GM12872 (cell line): ENCODE measurements at regions not wholly inside any gene's neighbourhood (a gene's known extent, or its start where the extent isn't known, plus 50 kb on each side); places are given as distances from the start of the nearest gene placed in this dataset.

Source experiments
- CTCF ChIP-seq: IDR thresholded peaks from 3 replicates; pipeline ENCODE4 v1.5.1; 2011; ENCODE audit warnings: low read depth, mild to moderate bottlenecking, low read length, moderate library complexity; ENCODE audit not compliant: insufficient read depth

GRCh38 chr2:95721726-95722125 lies 129.9 kb downstream of the TRIM43 start:
- TF ChIP-seq CTCF: no peak

- no peak for TF ChIP-seq CTCF
Observed at GRCh38 chr2:95722131-95722697, 130.4 kb downstream of the TRIM43 start.

- TF ChIP-seq CTCF: peak; percentile 54; the same call in 2 of the 3 replicates
Observed at GRCh38 chr2:95728878-95729596, 137.2 kb downstream of the TRIM43 start.

GRCh38 chr2:95729597-95729955 lies 137.8 kb downstream of the TRIM43 start:
- TF ChIP-seq CTCF: no peak

GRCh38 chr2:95730813-95731212 lies 139.0 kb downstream of the TRIM43 start:
- TF ChIP-seq CTCF: no peak

- no peak for TF ChIP-seq CTCF
Observed at GRCh38 chr2:95734976-95735890, 143.4 kb downstream of the TRIM43 start.

- TF ChIP-seq CTCF: no peak
Observed at GRCh38 chr2:95738301-95738700, 146.5 kb downstream of the TRIM43 start.
